ENCODE measurements at regions not wholly inside any gene's neighbourhood (a gene's known extent, or its start where the extent isn't known, plus 50 kb on each side); places are given as distances from the start of the nearest gene placed in this dataset.

DNA sequence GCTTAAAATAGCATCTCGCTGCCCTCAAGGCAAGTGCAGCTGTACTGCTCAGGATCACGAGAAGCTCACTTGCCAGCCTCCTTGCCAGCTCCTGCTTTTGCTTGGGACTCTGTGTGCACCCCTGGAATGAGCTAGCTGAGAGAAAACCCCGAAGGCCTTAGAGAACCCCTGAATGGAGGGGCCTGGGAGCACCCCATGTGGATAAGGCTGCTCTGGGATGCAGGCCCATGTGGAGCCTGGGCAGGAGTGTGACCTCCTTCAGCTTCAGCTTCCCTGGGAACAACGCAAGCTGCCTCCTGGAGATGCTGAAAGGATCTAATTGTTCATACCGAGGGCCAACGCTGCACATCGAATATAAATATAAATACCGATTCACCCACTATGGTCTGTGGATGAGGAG, 109.2 kb downstream of the HSPH1 start:
- TF ChIP-seq CTCF (IDR thresholded peaks at IDR 0.05; ENCODE audit: low read depth, low read length), result no peak
- Histone ChIP-seq H3K36me3 (no peaks in the 10 kb centered on the region), H3K27ac (no peak overlapping the region), H3K27me3 (ENCODE audit: insufficient read depth, low read depth, severe bottlenecking) (no peaks in the 10 kb centered on the region), H3K9me3 (ENCODE audit: severe bottlenecking) (no peaks in the 10 kb centered on the region), H3K4me3 (ENCODE audit: low read depth, low read length) (no peak overlapping the region)
- no peak for DNase-seq

DNA sequence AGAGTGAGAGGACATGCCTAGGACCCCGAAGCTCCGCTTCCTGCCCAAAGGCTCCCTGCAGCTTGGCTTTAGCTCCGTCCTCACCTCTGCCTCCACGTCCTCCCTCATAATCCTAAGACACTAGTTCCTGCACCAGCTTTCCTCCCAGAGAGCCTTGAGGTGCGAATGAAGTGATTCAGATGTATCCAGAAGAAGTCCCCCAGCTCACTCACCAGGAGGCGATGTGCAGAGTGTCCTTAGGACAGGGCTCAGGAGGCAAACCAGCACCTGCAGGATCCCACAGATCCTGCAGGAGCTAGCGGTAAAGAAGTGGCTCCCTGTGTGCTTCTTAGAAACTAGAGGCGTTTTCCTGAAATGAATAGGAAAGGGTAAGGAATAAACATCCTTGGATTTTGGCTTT, 109.7 kb downstream of the HSPH1 start:
- H3K27me3 ChIP-seq (ENCODE audit: insufficient read depth, low read depth, severe bottlenecking), result no peaks in the 10 kb centered on the region
- H3K27ac ChIP-seq, result no peak overlapping the region
- no peak overlapping the region for H3K4me3 ChIP-seq (ENCODE audit: low read depth, low read length)
- peak; percentile 44 for TF ChIP-seq CTCF (IDR thresholded peaks at IDR 0.05; ENCODE audit: low read depth, low read length)
- H3K36me3 ChIP-seq, result no peaks in the 10 kb centered on the region
- peak; percentile 42 for DNase-seq
- no peaks in the 10 kb centered on the region for H3K9me3 ChIP-seq (ENCODE audit: severe bottlenecking)

DNA sequence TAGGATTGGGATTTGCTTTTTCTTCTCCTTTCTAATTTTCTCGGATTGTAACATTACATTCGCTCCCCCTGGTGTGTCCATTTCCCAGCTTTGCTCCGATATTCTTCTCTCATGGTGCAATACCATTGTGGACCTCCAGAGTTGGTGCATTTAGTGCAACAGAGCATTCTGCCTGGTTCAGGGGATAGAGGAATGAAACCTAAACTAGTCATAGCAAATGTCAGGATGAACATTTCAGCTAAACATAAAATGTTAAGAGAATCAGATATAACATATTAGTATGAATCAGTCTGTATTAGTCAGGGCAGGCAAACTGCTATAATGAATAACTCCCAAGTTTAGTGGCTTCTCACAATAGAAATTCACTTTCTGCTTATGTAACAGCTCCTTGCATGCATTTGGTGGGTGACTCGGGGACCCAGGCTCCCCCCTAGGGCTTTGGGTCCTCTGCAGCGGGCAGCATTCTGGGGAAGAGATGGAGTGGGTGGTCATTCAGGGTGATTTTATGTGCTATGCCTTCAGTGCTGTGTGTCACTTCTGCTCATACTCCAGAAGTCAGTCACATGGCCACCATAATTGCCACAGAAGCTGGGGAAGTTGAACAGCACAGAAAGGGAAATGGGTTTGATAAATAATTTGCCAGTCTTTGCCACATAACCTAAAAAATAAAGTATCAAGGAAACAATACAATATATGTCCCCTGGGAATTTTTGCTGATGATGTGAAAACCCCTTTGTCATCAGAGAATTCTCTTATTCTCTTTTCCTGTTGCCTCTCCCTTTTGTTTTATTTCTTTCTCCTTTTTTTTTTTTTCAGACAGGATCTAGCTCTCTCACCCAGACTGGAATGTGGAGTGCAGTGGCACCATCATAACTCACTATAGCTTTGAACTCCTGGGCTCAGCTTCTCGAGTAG, 111.0 kb downstream of the HSPH1 start:
- Histone ChIP-seq H3K27ac (no peak overlapping the region), H3K4me3 (ENCODE audit: low read depth, low read length) (no peak overlapping the region), H3K36me3 (no peaks in the 10 kb centered on the region), H3K27me3 (ENCODE audit: insufficient read depth, low read depth, severe bottlenecking) (no peaks in the 10 kb centered on the region), H3K9me3 (ENCODE audit: severe bottlenecking) (no peaks in the 10 kb centered on the region)
- DNase-seq, result no peak
- TF ChIP-seq CTCF (IDR thresholded peaks at IDR 0.05; ENCODE audit: low read depth, low read length), result no peak

DNA sequence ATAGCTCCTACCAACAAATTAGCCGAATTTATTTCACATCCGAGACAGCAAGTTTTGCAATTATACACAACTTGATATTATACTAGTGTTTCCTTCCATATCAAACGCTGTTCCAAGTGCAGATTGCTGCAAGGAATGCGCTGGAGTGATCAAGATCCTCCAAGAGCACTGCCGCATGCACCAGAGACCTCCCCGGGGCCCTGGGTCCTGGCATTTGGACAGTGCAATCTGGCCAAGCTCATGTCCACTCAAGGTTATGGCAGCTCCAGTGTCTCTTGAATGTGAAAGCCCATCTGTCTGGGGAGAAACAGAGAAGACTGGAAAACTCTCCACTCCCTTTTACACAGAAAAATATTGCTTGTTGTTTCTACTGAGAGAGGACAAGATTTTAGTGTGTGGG, 111.9 kb downstream of the HSPH1 start:
- TF ChIP-seq CTCF (IDR thresholded peaks at IDR 0.05; ENCODE audit: low read depth, low read length), result no peak
- Histone ChIP-seq H3K4me3 (ENCODE audit: low read depth, low read length) (no peak overlapping the region), H3K9me3 (ENCODE audit: severe bottlenecking) (no peaks in the 10 kb centered on the region), H3K27ac (no peak overlapping the region), H3K36me3 (no peaks in the 10 kb centered on the region), H3K27me3 (ENCODE audit: insufficient read depth, low read depth, severe bottlenecking) (no peaks in the 10 kb centered on the region)
- no peak for DNase-seq

- no peak for TF ChIP-seq CTCF (IDR thresholded peaks at IDR 0.05; ENCODE audit: low read depth, low read length)
- H3K9me3 ChIP-seq (ENCODE audit: severe bottlenecking), result no peaks in the 10 kb centered on the region
- DNase-seq, result no peak
- H3K27me3 ChIP-seq (ENCODE audit: insufficient read depth, low read depth, severe bottlenecking), result no peaks in the 10 kb centered on the region
- H3K36me3 ChIP-seq, result no peaks in the 10 kb centered on the region
- H3K27ac ChIP-seq, result no peak overlapping the region
- H3K4me3 ChIP-seq (ENCODE audit: low read depth, low read length), result no peak overlapping the region
These were observed 112.6 kb downstream of the HSPH1 start for GRCh38 chr13:31049083-31049482.

DNA sequence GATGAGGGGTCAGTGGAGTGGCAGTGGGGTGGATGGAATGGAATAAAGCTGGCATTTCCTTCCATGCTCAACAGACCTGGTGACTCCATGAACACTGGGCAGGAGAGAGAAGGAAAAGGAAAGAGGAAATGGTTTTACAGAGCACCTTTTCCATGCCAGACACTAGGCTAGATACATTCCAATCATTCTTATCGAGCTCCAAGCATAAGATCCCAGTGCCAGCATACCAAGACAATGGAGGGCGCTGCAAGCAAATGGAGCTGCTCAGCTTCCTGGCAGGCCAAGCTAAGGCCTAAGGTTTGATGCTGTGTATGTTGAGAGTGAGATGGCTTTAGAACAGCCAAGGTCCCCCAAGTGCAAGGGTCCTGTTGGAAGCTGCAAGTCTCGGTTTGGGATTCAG, 113.2 kb downstream of the HSPH1 start:
- no peak for DNase-seq
- H3K27ac ChIP-seq, result no peak overlapping the region

More for the DNA sequence above, 113.2 kb downstream of the HSPH1 start:
- Histone ChIP-seq H3K36me3 (no peaks in the 10 kb centered on the region), H3K4me3 (ENCODE audit: low read depth, low read length) (no peak overlapping the region), H3K27me3 (ENCODE audit: insufficient read depth, low read depth, severe bottlenecking) (no peaks in the 10 kb centered on the region), H3K9me3 (ENCODE audit: severe bottlenecking) (no peaks in the 10 kb centered on the region)
- no peak for TF ChIP-seq CTCF (IDR thresholded peaks at IDR 0.05; ENCODE audit: low read depth, low read length)

All from WERI-Rb-1 (cell line).